ENCODE measurements at regions not wholly inside any gene's neighbourhood (a gene's known extent, or its start where the extent isn't known, plus 50 kb on each side); places are given as distances from the start of the nearest gene placed in this dataset.

GRCh38 chr1:34405266-34405959 is 228.7 kb downstream of the C1orf94 start:
- TF ChIP-seq POLR2A (IDR thresholded peaks at IDR 0.05) (no peak), POLR2AphosphoS5 (IDR thresholded peaks at IDR 0.05) (no peak), CTCF (IDR thresholded peaks at IDR 0.05 in 8 of 11, conservative IDR thresholded peaks at IDR 0.05 in 3 of 11) (no peak)
